ENCODE measurements at regions not wholly inside any gene's neighbourhood (a gene's known extent, or its start where the extent isn't known, plus 50 kb on each side); places are given as distances from the start of the nearest gene placed in this dataset.

DNA sequence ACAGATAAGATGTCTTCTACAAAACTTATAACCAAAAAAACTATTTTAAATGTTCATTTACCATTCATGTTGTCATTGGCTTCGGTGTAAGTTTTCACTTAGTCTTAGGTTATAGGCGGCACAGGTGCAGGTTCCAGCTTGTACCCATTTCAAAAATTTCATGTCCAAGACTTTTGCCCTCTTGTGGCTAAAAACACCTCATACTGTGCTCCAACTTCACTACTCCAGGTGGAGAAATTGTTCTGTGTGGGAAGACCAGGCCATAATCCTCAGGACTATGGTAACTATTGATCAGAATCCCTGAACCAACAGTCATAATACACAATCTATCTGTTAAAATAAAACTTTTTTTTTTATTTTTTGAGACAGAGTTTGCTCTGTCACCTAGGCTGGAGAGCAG lies 95.2 kb upstream of the ATP11B start:
- in situ Hi-C loops (cut with MboI; ENCODE audit: low sequenced_read_pairs), result loop anchor here (25.0 kb wide), 1 partner anchor 986 kb away; the partner anchor contains the start of gene SOX2

GRCh38 chr3:182699550-182700170 lies 93.6 kb upstream of the ATP11B start:
- in situ Hi-C loops (cut with MboI; ENCODE audit: low sequenced_read_pairs), result loop anchor here (25.0 kb wide), 2 partner anchors 688 to 987 kb away; partner anchors contain the start of gene SOX2

GRCh38 chr3:182702216-182702615 lies 91.1 kb upstream of the ATP11B start:
- in situ Hi-C loops (cut with MboI; ENCODE audit: low sequenced_read_pairs), result loop anchor here (25.0 kb wide), 1 partner anchor 685 kb away; no protein-coding TSS in a partner anchor

DNA sequence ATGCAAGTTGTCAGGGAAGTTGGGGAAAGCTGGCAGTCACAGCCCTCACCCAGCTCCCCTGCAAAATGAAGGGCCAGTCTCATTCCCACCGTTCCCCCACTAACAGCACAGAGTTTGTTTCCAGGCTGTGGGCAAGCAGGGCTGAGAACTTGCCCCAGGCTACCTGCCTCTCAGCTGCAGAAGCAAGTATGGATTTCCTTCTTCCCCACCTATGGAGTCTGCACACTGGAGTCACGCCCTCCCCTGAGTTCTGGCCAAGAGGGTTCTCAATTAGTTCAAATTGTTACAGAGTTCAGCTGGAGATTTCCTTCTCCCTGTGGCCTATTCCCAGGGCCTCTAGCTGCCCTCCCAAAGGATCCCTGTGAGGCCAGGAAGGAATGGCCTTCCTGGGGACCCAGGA lies 90.1 kb upstream of the ATP11B start:
- in situ Hi-C loops (cut with MboI; ENCODE audit: low sequenced_read_pairs), result loop anchor here (25.0 kb wide), 1 partner anchor 684 kb away; no protein-coding TSS in a partner anchor

- in situ Hi-C loops (cut with MboI; ENCODE audit: low sequenced_read_pairs), result loop anchor here (25.0 kb wide), 1 partner anchor 682 kb away; no protein-coding TSS in a partner anchor
These were observed 88.4 kb upstream of the ATP11B start for GRCh38 chr3:182704926-182705325.

GRCh38 chr3:182708810-182709209 lies 84.5 kb upstream of the ATP11B start:
- in situ Hi-C loops (cut with MboI; ENCODE audit: low sequenced_read_pairs), result loop anchor here (25.0 kb wide), 1 partner anchor 678 kb away; no protein-coding TSS in a partner anchor

DNA sequence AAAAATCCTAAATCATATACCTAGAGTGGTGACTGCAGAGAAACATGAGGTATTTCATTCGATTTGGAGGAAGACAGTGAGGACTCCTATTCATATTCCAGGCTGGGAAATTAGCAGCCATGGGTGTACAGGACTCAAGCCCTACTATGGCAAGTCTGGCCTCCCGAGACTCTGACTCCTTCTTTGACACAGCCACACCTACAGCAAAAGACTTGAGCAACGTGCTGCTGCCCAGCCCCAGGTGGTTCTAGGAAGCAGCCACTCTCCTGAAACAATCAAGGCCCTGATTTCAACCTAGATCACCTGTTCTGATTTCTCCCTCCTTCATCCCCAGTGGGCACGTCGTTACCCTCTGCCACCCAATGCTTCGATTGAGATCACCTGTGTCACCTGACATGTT lies 84.0 kb upstream of the ATP11B start:
- in situ Hi-C loops (cut with MboI; ENCODE audit: low sequenced_read_pairs), result loop anchor here (25.0 kb wide), 1 partner anchor 678 kb away; no protein-coding TSS in a partner anchor

- in situ Hi-C loops (cut with MboI; ENCODE audit: low sequenced_read_pairs), result loop anchor here (25.0 kb wide), 1 partner anchor 677 kb away; no protein-coding TSS in a partner anchor
These were observed 82.6 kb upstream of the ATP11B start for GRCh38 chr3:182710557-182711157.

DNA sequence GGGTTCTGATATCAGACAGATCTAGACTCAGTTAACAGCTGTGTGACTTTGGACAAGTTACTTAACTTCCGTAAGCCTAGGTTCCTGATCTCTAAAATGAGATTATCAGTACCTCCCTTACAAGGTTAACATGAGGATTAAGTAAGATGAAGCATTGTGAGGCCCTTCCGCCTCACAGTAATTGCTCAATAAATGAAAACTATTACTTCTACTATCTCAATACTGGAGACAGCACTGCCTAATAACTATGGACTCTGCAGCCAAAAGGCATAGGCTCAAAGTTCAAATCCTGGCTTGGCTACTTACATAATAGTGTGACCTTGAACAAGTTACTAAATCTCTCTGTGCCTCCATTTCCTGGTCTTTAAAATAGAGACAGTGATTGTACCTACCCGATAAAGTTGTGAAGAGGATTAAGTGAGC lies 82.0 kb upstream of the ATP11B start:
- in situ Hi-C loops (cut with MboI; ENCODE audit: low sequenced_read_pairs), result loop anchor here (25.0 kb wide), 1 partner anchor 676 kb away; no protein-coding TSS in a partner anchor

DNA sequence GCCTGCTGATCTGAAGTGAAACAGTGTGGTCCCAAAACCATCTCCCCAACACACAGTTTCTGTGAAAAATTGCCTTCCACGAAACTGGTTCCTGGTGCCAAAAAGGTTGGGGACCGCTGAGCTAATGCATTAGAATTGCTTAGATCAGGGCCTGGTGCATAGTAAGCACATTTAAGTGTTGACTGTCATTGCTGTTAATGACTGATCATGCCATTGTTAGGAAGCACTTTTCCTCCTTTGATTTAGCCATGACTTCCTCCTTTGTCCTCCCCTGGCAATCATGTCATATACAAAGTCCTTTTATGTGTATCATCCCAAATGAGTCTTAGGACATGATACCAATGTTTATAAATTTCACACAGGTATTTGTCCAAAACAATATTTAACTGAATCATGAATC lies 81.5 kb upstream of the ATP11B start:
- in situ Hi-C loops (cut with MboI; ENCODE audit: low sequenced_read_pairs), result loop anchor here (25.0 kb wide), 1 partner anchor 675 kb away; no protein-coding TSS in a partner anchor

- in situ Hi-C loops (cut with MboI; ENCODE audit: low sequenced_read_pairs), result loop anchor here (25.0 kb wide), 1 partner anchor 674 kb away; no protein-coding TSS in a partner anchor
These were observed 80.2 kb upstream of the ATP11B start for GRCh38 chr3:182713111-182713510.

- in situ Hi-C loops (cut with MboI; ENCODE audit: low sequenced_read_pairs), result loop anchor here (25.0 kb wide), 1 partner anchor 673 kb away; no protein-coding TSS in a partner anchor
These were observed 79.4 kb upstream of the ATP11B start for GRCh38 chr3:182713743-182714517.

DNA sequence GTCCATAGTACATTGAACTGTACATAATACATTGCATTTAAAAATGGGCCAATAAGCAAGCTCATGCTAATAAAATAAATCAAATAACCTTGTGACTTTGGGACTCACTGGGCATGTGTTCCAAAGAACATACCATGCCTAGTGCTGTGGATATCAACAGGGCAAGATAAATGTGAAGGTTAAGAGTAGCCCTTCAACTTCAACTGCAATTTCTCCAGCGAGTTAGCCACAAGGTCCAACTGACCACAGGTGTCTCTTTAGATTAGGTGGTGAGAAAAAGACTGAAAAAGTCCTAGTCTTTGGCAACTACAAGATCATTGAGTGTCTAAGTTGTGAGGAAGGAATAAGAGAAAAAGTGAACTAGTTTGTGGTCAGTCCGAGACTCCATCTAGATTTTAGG lies 78.3 kb upstream of the ATP11B start:
- in situ Hi-C loops (cut with MboI; ENCODE audit: low sequenced_read_pairs), result loop anchor here (25.0 kb wide), 1 partner anchor 672 kb away; no protein-coding TSS in a partner anchor

DNA sequence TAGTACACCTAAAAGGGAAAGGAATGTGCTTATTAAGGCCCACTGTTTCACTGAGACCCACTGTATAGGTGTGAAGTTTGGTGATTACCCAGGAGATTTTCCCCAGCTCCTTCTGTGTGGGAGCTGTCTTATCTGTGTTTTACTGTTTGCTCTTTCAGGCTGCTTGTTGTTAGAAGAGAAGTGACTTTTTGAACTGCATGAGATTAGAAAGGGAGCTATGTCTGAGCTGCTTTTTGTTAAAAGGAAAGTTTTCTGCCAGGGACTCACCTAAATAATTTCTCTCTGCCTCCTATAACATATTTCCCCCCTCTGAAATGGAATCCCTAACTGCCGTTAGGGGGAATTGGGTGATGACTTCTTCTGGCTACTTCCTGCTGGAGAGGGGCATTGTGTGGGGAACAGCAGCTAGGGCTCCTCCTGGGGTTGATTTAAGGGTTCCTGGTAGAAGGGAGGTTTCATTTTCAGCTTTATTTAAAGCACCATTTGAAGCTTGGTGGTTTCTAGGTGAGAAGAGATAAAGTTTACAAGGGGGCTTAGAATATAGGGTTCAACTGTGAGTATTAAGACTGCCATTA lies 77.1 kb upstream of the ATP11B start:
- in situ Hi-C loops (cut with MboI; ENCODE audit: low sequenced_read_pairs), result loop anchor here (25.0 kb wide), 1 partner anchor 671 kb away; no protein-coding TSS in a partner anchor

- in situ Hi-C loops (cut with MboI; ENCODE audit: low sequenced_read_pairs), result loop anchor here (25.0 kb wide), 1 partner anchor 670 kb away; no protein-coding TSS in a partner anchor
These were observed 76.1 kb upstream of the ATP11B start for GRCh38 chr3:182717216-182717615.

DNA sequence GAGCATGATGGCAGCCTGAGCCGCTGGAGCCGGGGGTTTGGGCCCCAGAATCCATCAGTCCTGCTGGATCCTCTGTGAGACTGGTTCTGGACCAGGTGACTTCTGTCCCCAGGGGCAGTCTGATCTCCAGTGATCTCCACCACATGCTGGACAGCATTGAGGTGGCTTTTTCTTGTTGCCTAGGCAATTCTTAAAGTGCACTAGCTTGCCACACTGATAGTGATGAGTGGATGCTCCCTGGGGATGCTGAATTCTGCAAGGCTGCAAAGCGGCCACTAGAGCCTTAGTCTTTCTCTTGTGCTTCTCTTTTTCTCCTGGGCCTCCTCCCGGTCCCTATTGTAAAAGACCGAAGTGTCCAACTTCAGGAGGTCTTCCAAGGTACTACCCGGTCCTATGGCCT lies 70.4 kb upstream of the ATP11B start:
- in situ Hi-C loops (cut with MboI; ENCODE audit: low sequenced_read_pairs), result loop anchor here (25.0 kb wide), 1 partner anchor 664 kb away; no protein-coding TSS in a partner anchor

DNA sequence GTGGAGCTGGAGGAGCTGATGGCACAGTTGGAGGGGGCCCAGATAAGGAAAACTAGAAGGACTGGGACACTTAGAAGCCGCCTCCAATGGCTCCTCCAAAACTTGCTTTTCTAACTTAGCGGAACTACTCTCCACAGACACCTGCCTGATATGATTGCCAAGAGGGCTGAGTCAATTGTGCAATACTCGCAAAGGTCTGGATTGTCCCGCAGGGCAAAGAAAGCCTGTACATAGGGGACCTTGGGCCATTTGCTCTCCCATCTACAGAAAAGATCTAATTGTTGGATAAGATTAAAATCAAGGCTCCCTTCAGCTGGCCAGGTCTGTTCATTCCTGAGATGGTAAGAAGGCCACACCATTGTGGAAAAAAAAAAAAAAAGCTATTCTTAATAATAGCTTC lies 69.7 kb upstream of the ATP11B start:
- in situ Hi-C loops (cut with MboI; ENCODE audit: low sequenced_read_pairs), result loop anchor here (25.0 kb wide), 1 partner anchor 664 kb away; no protein-coding TSS in a partner anchor

DNA sequence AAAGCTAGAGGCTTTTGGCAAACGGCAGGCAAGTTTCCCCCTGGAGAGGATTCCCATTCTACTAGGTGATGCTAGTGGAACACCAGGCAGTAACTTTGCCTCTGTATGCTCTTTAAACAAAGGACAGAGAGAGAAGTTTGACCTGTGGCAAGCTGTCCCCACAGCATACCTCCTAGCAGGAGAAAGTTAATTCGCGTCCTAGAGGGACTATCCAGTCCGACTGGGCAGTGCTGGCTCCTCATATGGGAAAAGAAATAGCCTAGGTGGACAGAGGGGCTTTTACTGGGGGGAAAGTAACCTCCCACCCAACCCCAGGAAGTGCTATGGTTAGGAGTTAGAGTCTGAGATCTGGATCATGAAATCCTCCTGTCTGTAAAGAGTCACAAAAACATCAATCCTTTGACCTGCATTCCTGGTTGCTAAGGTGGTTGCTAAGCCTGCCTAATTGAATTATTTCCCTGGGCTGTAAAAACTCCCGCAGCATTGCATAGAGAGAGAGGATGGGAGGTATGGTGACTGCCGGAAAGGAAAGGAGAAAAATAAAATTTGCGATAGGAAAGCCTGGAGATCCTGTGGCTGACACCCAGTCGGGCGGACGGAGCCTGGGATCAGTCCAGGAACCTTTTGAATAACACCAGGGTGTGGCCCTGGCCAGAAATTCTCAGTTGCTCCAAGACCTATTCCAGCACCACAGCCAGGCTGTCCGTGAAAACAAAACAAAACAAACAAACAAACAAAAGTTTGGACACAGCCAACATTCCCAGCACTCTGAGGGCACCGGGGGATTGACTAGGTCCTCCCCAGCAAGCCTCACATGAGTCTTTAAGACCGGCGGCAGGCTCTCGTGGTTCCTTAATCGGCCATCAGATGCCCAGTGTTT lies 67.7 kb upstream of the ATP11B start:
- in situ Hi-C loops (cut with MboI; ENCODE audit: low sequenced_read_pairs), result no loop called here
